ENCODE measurements at regions not wholly inside any gene's neighbourhood (a gene's known extent, or its start where the extent isn't known, plus 50 kb on each side); places are given as distances from the start of the nearest gene placed in this dataset.

GRCh38 chr9:79357616-79358015 lies 214.1 kb upstream of the TLE4 start:
- Histone ChIP-seq H3K79me2 (ENCODE audit: low read length) (no peaks in the 10 kb centered on the region), H3K9me3 (replicated peaks; ENCODE audit: insufficient read depth, low read length) (no peaks in the 10 kb centered on the region), H3K27me3 (replicated peaks; ENCODE audit: insufficient read depth, low read length) (no peaks in the 10 kb centered on the region), H3K9ac (ENCODE audit: low read length) (no peak overlapping the region), H3K27ac (ENCODE audit: low read length) (no peak overlapping the region), H2AFZ (ENCODE audit: low read length) (no peak overlapping the region), H4K20me1 (ENCODE audit: insufficient read depth, low read length) (no peaks in the 10 kb centered on the region), H3F3A (ENCODE audit: insufficient read depth, low read length) (no peaks in the 10 kb centered on the region), H3K4me3 (ENCODE audit: low read length) (no peak overlapping the region), H3K4me1 (ENCODE audit: low read length) (no peaks in the 10 kb centered on the region), H3K4me2 (ENCODE audit: low read depth, low read length) (no peak overlapping the region), H3K36me3 (replicated peaks; ENCODE audit: insufficient read depth, low read length) (no peaks in the 10 kb centered on the region), H3K9me2 (replicated peaks; ENCODE audit: insufficient read depth, low read length) (no peaks in the 10 kb centered on the region)
- TF ChIP-seq CTCF (IDR thresholded peaks at IDR 0.05; ENCODE audit: low read length) (no peak), EZH2 (optimal IDR thresholded peaks at IDR 0.05; ENCODE audit: low read depth, low read length) (no peak), EZH2phosphoT487 (IDR thresholded peaks at IDR 0.05; ENCODE audit: low read length) (no peak)
- no peak for DNase-seq

- Histone ChIP-seq H3K4me3 (ENCODE audit: low read length) (no peak overlapping the region), H3K4me1 (ENCODE audit: low read length) (no peaks in the 10 kb centered on the region), H3K27ac (ENCODE audit: low read length) (no peak overlapping the region), H3K27me3 (replicated peaks; ENCODE audit: insufficient read depth, low read length) (no peaks in the 10 kb centered on the region), H3K4me2 (ENCODE audit: low read depth, low read length) (no peak overlapping the region), H3K9ac (ENCODE audit: low read length) (no peak overlapping the region), H2AFZ (ENCODE audit: low read length) (no peak overlapping the region), H3K9me3 (replicated peaks; ENCODE audit: insufficient read depth, low read length) (no peaks in the 10 kb centered on the region), H3K79me2 (ENCODE audit: low read length) (no peaks in the 10 kb centered on the region), H3F3A (ENCODE audit: insufficient read depth, low read length) (no peaks in the 10 kb centered on the region), H3K36me3 (replicated peaks; ENCODE audit: insufficient read depth, low read length) (no peaks in the 10 kb centered on the region), H4K20me1 (ENCODE audit: insufficient read depth, low read length) (no peaks in the 10 kb centered on the region), H3K9me2 (replicated peaks; ENCODE audit: insufficient read depth, low read length) (no peaks in the 10 kb centered on the region)
- DNase-seq: no peak
- TF ChIP-seq CTCF (IDR thresholded peaks at IDR 0.05; ENCODE audit: low read length) (no peak), EZH2phosphoT487 (IDR thresholded peaks at IDR 0.05; ENCODE audit: low read length) (no peak), EZH2 (optimal IDR thresholded peaks at IDR 0.05; ENCODE audit: low read depth, low read length) (no peak)
Observed at GRCh38 chr9:79360387-79361347, 211.1 kb upstream of the TLE4 start.

- Histone ChIP-seq H3K79me2 (ENCODE audit: low read length) (no peaks in the 10 kb centered on the region), H3K27me3 (replicated peaks; ENCODE audit: insufficient read depth, low read length) (no peaks in the 10 kb centered on the region), H3K27ac (ENCODE audit: low read length) (no peak overlapping the region), H3K9me2 (replicated peaks; ENCODE audit: insufficient read depth, low read length) (no peaks in the 10 kb centered on the region), H3K9ac (ENCODE audit: low read length) (no peak overlapping the region), H3K4me1 (ENCODE audit: low read length) (no peaks in the 10 kb centered on the region), H3K4me2 (ENCODE audit: low read depth, low read length) (no peak overlapping the region), H3F3A (ENCODE audit: insufficient read depth, low read length) (no peaks in the 10 kb centered on the region), H3K9me3 (replicated peaks; ENCODE audit: insufficient read depth, low read length) (no peaks in the 10 kb centered on the region), H3K36me3 (replicated peaks; ENCODE audit: insufficient read depth, low read length) (no peaks in the 10 kb centered on the region), H4K20me1 (ENCODE audit: insufficient read depth, low read length) (no peaks in the 10 kb centered on the region), H3K4me3 (ENCODE audit: low read length) (no peak overlapping the region), H2AFZ (ENCODE audit: low read length) (no peak overlapping the region)
- no peak for DNase-seq
- TF ChIP-seq EZH2phosphoT487 (IDR thresholded peaks at IDR 0.05; ENCODE audit: low read length) (no peak), CTCF (IDR thresholded peaks at IDR 0.05; ENCODE audit: low read length) (no peak)
Observed at GRCh38 chr9:79362100-79363081, 209.4 kb upstream of the TLE4 start.
